Erythroblast (primary cell): ENCODE measurements at regions not wholly inside any gene's neighbourhood (a gene's known extent, or its start where the extent isn't known, plus 50 kb on each side); places are given as distances from the start of the nearest gene placed in this dataset.

Experiments used
- GATA1 ChIP-seq: IDR thresholded peaks from 2 replicates; pipeline ENCODE4 v1.6.1; 2011; ENCODE audit warnings: low read depth, mild to moderate bottlenecking, control low read depth, low read length, moderate library complexity
- POLR2A ChIP-seq: IDR thresholded peaks from 2 replicates; pipeline ENCODE4 v1.6.1; 2011; ENCODE audit warnings: mild to moderate bottlenecking, low read length

GRCh38 chr10:63866075-63866746 is 345.0 kb downstream of the REEP3 start:
- no peak for TF ChIP-seq POLR2A
- no peak for TF ChIP-seq GATA1
